IMR-90 (cell line): ENCODE measurements at regions not wholly inside any gene's neighbourhood (a gene's known extent, or its start where the extent isn't known, plus 50 kb on each side); places are given as distances from the start of the nearest gene placed in this dataset.

ENCODE experiments used
- BHLHE40 ChIP-seq: fragments of 150-350 bp; IDR thresholded peaks from 2 replicates; pipeline ENCODE4 v1.6.1; 2016; ENCODE audit warnings: mild to moderate bottlenecking, low read depth, low read length
- CEBPB ChIP-seq: IDR thresholded peaks from 2 replicates; pipeline ENCODE4 v1.6.1; 2012; ENCODE audit warnings: low read depth, low read length, improper control_type of control experiment
- CTCF ChIP-seq: conservative IDR thresholded peaks from 2 replicates; pipeline ENCODE4 v1.5.1; 2012; ENCODE audit warnings: mild to moderate bottlenecking, low read depth, low read length, improper control_type of control experiment
- FOS ChIP-seq: fragments of 150-350 bp; IDR thresholded peaks from 2 replicates; pipeline ENCODE4 v1.6.1; 2016; ENCODE audit warnings: low read depth, low read length
- MAFK ChIP-seq: IDR thresholded peaks from 2 replicates; pipeline ENCODE4 v1.6.1; 2012; ENCODE audit warnings: low read depth, low read length, improper control_type of control experiment
- MAZ ChIP-seq: IDR thresholded peaks from 2 replicates; pipeline ENCODE4 v1.6.1; 2012; ENCODE audit warnings: low read depth, mild to moderate bottlenecking, low read length, improper control_type of control experiment, moderate library complexity, borderline replicate concordance
- MXI1 ChIP-seq: IDR thresholded peaks from 2 replicates; pipeline ENCODE4 v1.6.1; 2012; ENCODE audit warnings: low read depth, mild to moderate bottlenecking, low read length, moderate library complexity, borderline replicate concordance
- POLR2A ChIP-seq: IDR thresholded peaks from 2 replicates; pipeline ENCODE4 v1.6.1; 2012; ENCODE audit warnings: mild to moderate bottlenecking, low read depth, low read length
- RAD21 ChIP-seq: IDR thresholded peaks from 2 replicates; pipeline ENCODE4 v1.6.1; 2012; ENCODE audit warnings: low read length, improper control_type of control experiment
- RCOR1 ChIP-seq: IDR thresholded peaks from 2 replicates; pipeline ENCODE4 v1.6.1; 2012; ENCODE audit warnings: mild to moderate bottlenecking, low read length, improper control_type of control experiment; ENCODE audit not compliant: insufficient replicate concordance
- SMC3 ChIP-seq: fragments of 150-350 bp; IDR thresholded peaks from 2 replicates; pipeline ENCODE4 v1.6.1; 2016; ENCODE audit warnings: low read depth, mild to moderate bottlenecking, antibody characterized with exemption, low read length, moderate library complexity
- USF2 ChIP-seq: fragments of 150-350 bp; IDR thresholded peaks from 2 replicates; pipeline ENCODE4 v1.6.1; 2017; ENCODE audit warnings: mild to moderate bottlenecking, antibody characterized with exemption, low read length, low read depth

DNA sequence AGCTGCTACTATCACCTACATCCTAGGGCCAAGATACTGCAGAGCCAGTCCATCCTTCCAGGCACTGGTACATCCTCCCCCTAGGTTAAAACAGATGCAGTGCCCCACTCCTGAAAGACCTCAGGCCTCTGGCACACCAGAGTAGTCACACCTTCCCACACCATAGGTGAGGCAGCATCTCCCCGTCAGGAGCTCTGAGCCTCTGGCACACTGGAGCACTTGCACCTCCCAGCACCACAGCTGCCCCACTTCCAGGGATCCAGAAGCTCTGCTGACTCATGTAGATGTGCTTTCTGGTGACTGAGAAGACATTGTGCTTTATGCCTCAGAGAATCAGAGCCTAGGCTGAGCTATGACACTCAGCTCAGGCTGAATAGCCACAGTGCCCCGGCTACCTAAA, 138.4 kb upstream of the COL3A1 start:
- TF ChIP-seq RAD21 (no peak), POLR2A (no peak), USF2 (no peak), CEBPB (no peak), CTCF (no peak), FOS (no peak), MAFK (no peak), MXI1 (no peak), MAZ (no peak), SMC3 (no peak), BHLHE40 (no peak), RCOR1 (no peak)
